A549 (cell line): ENCODE measurements at regions not wholly inside any gene's neighbourhood (a gene's known extent, or its start where the extent isn't known, plus 50 kb on each side); places are given as distances from the start of the nearest gene placed in this dataset.

Experiments used
- ATAC-seq, 2 experiments: fragments of 200-7000 bp in 1 of 2; fragments of >200 bp in 1 of 2; cut with Nextera tagmentation in 1 of 2; cut with Tn5 transposase in 1 of 2; 3 replicates each; pipeline versions ENCODE4 v1.8.0 to v1.9.1; 2018 to 2020; ENCODE audit warnings: mild to moderate bottlenecking in 1 of 2, moderate library complexity in 1 of 2
- CTCF ChIA-PET: fragments of 300-600 bp; sonication (Branson Sonifier 250); formaldehyde crosslinking; extraction: SDS; loops from one replicate; lab custom pipeline; 2021; ENCODE audit warnings: antibody characterized with exemption, inconsistent platforms; lab: Yijun Ruan, JAX
- POLR2A ChIA-PET: fragments of 350-600 bp; formaldehyde crosslinking; extraction: SDS; loops from one replicate; lab custom pipeline; 2021; ENCODE audit warnings: antibody characterized with exemption, inconsistent platforms; lab: Yijun Ruan, JAX
- DNase-seq, 2 experiments: peaks; one replicate each; pipeline versions ENCODE4 v3.0.0 to v3.0.0-alpha.2; 2011 to 2016; ENCODE audit warnings: low read depth in 1 of 2, low spot score in 1 of 2
- FAIRE-seq: peaks from 2 replicates; lab custom pipeline; 2011; peaks lifted over from hg19 to GRCh38; lab: Jason Lieb, UNC
- H3K27ac ChIP-seq, 2 experiments: fragments of >200 bp; sonication (Bioruptor Twin); formaldehyde crosslinking; 3 replicates each; pipeline ENCODE4 v1.5.1; 2016 to 2017
- H3K4me1 ChIP-seq: fragments of >200 bp; sonication (Bioruptor Twin); formaldehyde crosslinking; 3 replicates; pipeline ENCODE4 v1.6.1; 2016
- H3K4me2 ChIP-seq: fragments of >200 bp; sonication (Bioruptor Twin); formaldehyde crosslinking; 3 replicates; pipeline ENCODE4 v1.6.1; 2016
- H3K4me3 ChIP-seq: fragments of >200 bp; sonication (Bioruptor Twin); formaldehyde crosslinking; 3 replicates; pipeline ENCODE4 v1.5.1; 2016
- H3K9me3 ChIP-seq: fragments of >200 bp; sonication (Bioruptor Twin); formaldehyde crosslinking; 3 replicates; pipeline ENCODE4 v1.6.1; 2016
- ATOH8 ChIP-seq: fragments of 250-450 bp; sonication (Bioruptor Pico); IDR thresholded peaks from 2 replicates; pipeline ENCODE4 v1.5.0; 2020; ENCODE audit warnings: low read depth, mild to moderate bottlenecking, moderate library complexity
- CBX2 ChIP-seq: fragments of 200-600 bp; sonication (generic); IDR thresholded peaks from 2 replicates; pipeline ENCODE4 v1.6.1; 2016; ENCODE audit warnings: low read depth, mild to moderate bottlenecking, borderline replicate concordance
- CBX8 ChIP-seq: fragments of 200-600 bp; sonication (generic); IDR thresholded peaks from 2 replicates; pipeline ENCODE4 v1.6.1; 2016
- CEBPB ChIP-seq, 2 experiments: fragments of >200 bp in 1 of 2; sonication (Bioruptor Twin) in 1 of 2; formaldehyde crosslinking in 1 of 2; IDR thresholded peaks; 2 replicates each; pipeline ENCODE4 v1.6.1; 2012 to 2016
- CHD2 ChIP-seq: fragments of 150-350 bp; IDR thresholded peaks from 2 replicates; pipeline ENCODE4 v1.6.1; 2014; ENCODE audit warnings: low read length; ENCODE audit not compliant: partially characterized antibody
- CTCF ChIP-seq: fragments of >200 bp; sonication (Bioruptor Twin); formaldehyde crosslinking; IDR thresholded peaks from 3 replicates; pipeline ENCODE4 v1.5.1; 2016
- E2F6 ChIP-seq: IDR thresholded peaks from 2 replicates; pipeline ENCODE4 v1.6.1; 2012; ENCODE audit warnings: low read depth, borderline replicate concordance
- GATA3 ChIP-seq: IDR thresholded peaks from 2 replicates; pipeline ENCODE4 v1.6.1; 2012; ENCODE audit warnings: borderline replicate concordance
- HDAC2 ChIP-seq: fragments of 200-600 bp; sonication (generic); IDR thresholded peaks from 2 replicates; pipeline ENCODE4 v1.6.1; 2016
- HEYL ChIP-seq: fragments of 250-450 bp; sonication (Bioruptor Pico); IDR thresholded peaks from 2 replicates; pipeline ENCODE4 v1.8.0; 2021; ENCODE audit warnings: mild to moderate bottlenecking, moderate library complexity
- HOXA7 ChIP-seq: fragments of 250-450 bp; sonication (Bioruptor Pico); IDR thresholded peaks from 2 replicates; pipeline ENCODE4 v1.5.0; 2020; ENCODE audit warnings: mild to moderate bottlenecking, moderate library complexity
- HOXB5 ChIP-seq: fragments of 250-450 bp; sonication (Bioruptor Pico); IDR thresholded peaks from 2 replicates; pipeline ENCODE4 v1.5.0; 2020; ENCODE audit warnings: mild to moderate bottlenecking, moderate library complexity
- JUNB ChIP-seq: fragments of >200 bp; sonication (Bioruptor Twin); formaldehyde crosslinking; IDR thresholded peaks from 2 replicates; pipeline ENCODE4 v1.6.1; 2016
- KDM1A ChIP-seq: fragments of 200-600 bp; sonication (generic); IDR thresholded peaks from 2 replicates; pipeline ENCODE4 v1.6.1; 2016; ENCODE audit warnings: low read depth, mild to moderate bottlenecking
- KDM5A ChIP-seq: fragments of 200-600 bp; sonication (generic); IDR thresholded peaks from 2 replicates; pipeline ENCODE4 v1.6.1; 2016; ENCODE audit warnings: antibody characterized with exemption, mild to moderate bottlenecking
- MAZ ChIP-seq: fragments of 150-350 bp; IDR thresholded peaks from 2 replicates; pipeline ENCODE4 v1.6.1; 2014; ENCODE audit warnings: antibody characterized with exemption, low read depth, low read length, borderline replicate concordance
- NR3C1 ChIP-seq: fragments of >200 bp; sonication (Bioruptor Twin); formaldehyde crosslinking; IDR thresholded peaks from 3 replicates; pipeline ENCODE4 v1.6.1; 2017
- PBX3 ChIP-seq: IDR thresholded peaks from 2 replicates; pipeline ENCODE4 v1.6.1; 2012
- POLR2A ChIP-seq: IDR thresholded peaks from 2 replicates; pipeline ENCODE4 v1.6.1; 2012; ENCODE audit warnings: mild to moderate bottlenecking, low read length
- POLR2AphosphoS2 ChIP-seq: conservative IDR thresholded peaks from 2 replicates; pipeline ENCODE4 v1.6.1; 2012; ENCODE audit warnings: low read length, improper control_type of control experiment, inconsistent platforms
- RNF2 ChIP-seq: fragments of 200-600 bp; sonication (generic); IDR thresholded peaks from 2 replicates; pipeline ENCODE4 v1.6.1; 2016; ENCODE audit warnings: low read depth, mild to moderate bottlenecking, antibody characterized with exemption, moderate library complexity, borderline replicate concordance
- USF2 ChIP-seq: fragments of 450-650 bp; IDR thresholded peaks from 2 replicates; pipeline ENCODE4 v1.6.1; 2014; ENCODE audit warnings: antibody characterized with exemption
- ZNF302 ChIP-seq: fragments of 250-450 bp; sonication (Bioruptor Pico); IDR thresholded peaks from 2 replicates; pipeline ENCODE4 v1.9.0; 2021; ENCODE audit warnings: inconsistent platforms, mild to moderate bottlenecking, moderate library complexity
- WGBS: methylation state at CpG from one replicate; pipeline ENCODE4 v1.1.6; 2017; ENCODE audit errors: missing lambda C conversion rate; 5-methylcytosine and 5-hydroxymethylcytosine counted together

GRCh38 chr1:234755449-234755863 lies 145.5 kb upstream of the IRF2BP2 start:
- POLR2A ChIA-PET: interaction anchor here (1.4 kb wide), 1 partner anchor 144 kb away, joined by 3 read pairs; no protein-coding TSS in a partner anchor

GRCh38 chr1:234753979-234754378 lies 144.0 kb upstream of the IRF2BP2 start:
- no peak for FAIRE-seq

More at GRCh38 chr1:234755449-234755863, 145.5 kb upstream of the IRF2BP2 start:
- FAIRE-seq: no peak
- WGBS: 68% methylated on average over 8 of the region's 8 CpGs
- Histone ChIP-seq H3K27ac (peak overlapping the region; percentile 3 to 45; a peak in 4 of 6 replicates), H3K4me2 (peak overlapping the region; percentile 35), H3K9me3 (no peaks in the 10 kb centered on the region), H3K4me1 (peaks cover 11% of the 10 kb centered on the region; the same call in 1 of the 3 replicates), H3K4me3 (no peak overlapping the region)
- no peak for DNase-seq
- TF ChIP-seq ATOH8 (no peak), USF2 (peak; percentile 80), CEBPB (IDR thresholded peaks at IDR 0.05) (peak; percentile 72 to 76; a peak in 3 of 4 replicates)
- ATAC-seq: peak in 1 of 2 experiments; percentile 52; a peak in 3 of 6 replicates
- CTCF ChIA-PET: interaction anchor here (1.3 to 1.9 kb wide), 3 partner anchors 11 to 256 kb away, joined by 4 to 6 read pairs (median 4); no protein-coding TSS in a partner anchor

GRCh38 chr1:234752927-234753326 lies 142.9 kb upstream of the IRF2BP2 start:
- ATAC-seq (no peak), DNase-seq (no peak), FAIRE-seq (no peak)
- CTCF ChIA-PET: no interaction called here
- no peaks in the 10 kb centered on the region for H3K9me3 ChIP-seq
- H3K4me2 ChIP-seq: no peak overlapping the region
- WGBS: 88% methylated on average over 8 of the region's 8 CpGs
- peak overlapping the region in 1 of 2 experiments; percentile 13; a peak in 1 of 6 replicates for H3K27ac ChIP-seq
- TF ChIP-seq KDM5A: no peak
- TF ChIP-seq HOXA7 (CRISPR knock-in tag): no peak
- no peak for TF ChIP-seq CHD2
- no peak for TF ChIP-seq CBX2
- no peak for TF ChIP-seq POLR2AphosphoS2
- no peak for TF ChIP-seq ZNF302 (CRISPR knock-in tag)
- no peak for TF ChIP-seq PBX3
- TF ChIP-seq NR3C1: no peak
- no peak for TF ChIP-seq KDM1A
- TF ChIP-seq POLR2A: no peak
- no peak for TF ChIP-seq HOXB5 (CRISPR knock-in tag)
- TF ChIP-seq RNF2: no peak
- no peak for TF ChIP-seq CBX8
- TF ChIP-seq HDAC2: no peak
- TF ChIP-seq HEYL (CRISPR knock-in tag): no peak
- POLR2A ChIA-PET: no interaction called here
- peaks cover 9% of the 10 kb centered on the region; the same call in 1 of the 3 replicates for H3K4me1 ChIP-seq
- H3K4me3 ChIP-seq: no peak overlapping the region

More at GRCh38 chr1:234753979-234754378, 144.0 kb upstream of the IRF2BP2 start:
- ChIA-PET POLR2A (no interaction called here), CTCF (interaction anchor here (1.9 kb wide), 1 partner anchor 10 kb away, joined by 6 read pairs; no protein-coding TSS in a partner anchor)
- TF ChIP-seq CBX8 (no peak), HOXB5 (CRISPR knock-in tag) (no peak), E2F6 (no peak), NR3C1 (no peak), MAZ (no peak), GATA3 (no peak), CTCF (no peak), JUNB (no peak), POLR2A (no peak)
- H3K4me3 ChIP-seq: no peak overlapping the region
- H3K27ac ChIP-seq: no peak overlapping the region
- ATAC-seq (no peak), DNase-seq (no peak)
- no peak overlapping the region for H3K4me2 ChIP-seq
- no peaks in the 10 kb centered on the region for H3K9me3 ChIP-seq
- 83% methylated on average over 3 of the region's 3 CpGs for WGBS
- peaks cover 9% of the 10 kb centered on the region; the same call in 1 of the 3 replicates for H3K4me1 ChIP-seq
